OCI-LY7 (cell line): ENCODE measurements at regions not wholly inside any gene's neighbourhood (a gene's known extent, or its start where the extent isn't known, plus 50 kb on each side); places are given as distances from the start of the nearest gene placed in this dataset.

Experiments
- BruUV-seq: library from RNA; stranded (reverse); fragments of 400-500 nt; replicated peaks from 2 replicates; lab custom pipeline; 2021; lab: Mats Ljungman, UMichigan
- CTCF ChIA-PET: fragments of 300-600 bp; sonication (Branson Sonifier 250); formaldehyde crosslinking; loops from one replicate; lab custom pipeline; 2022; ENCODE audit warnings: antibody characterized with exemption; ENCODE audit not compliant: unreplicated experiment; lab: Charles Lee
- POLR2A ChIA-PET: fragments of 300-600 bp; sonication (Branson Sonifier 250); formaldehyde crosslinking; loops from one replicate; lab custom pipeline; 2022; ENCODE audit warnings: antibody characterized with exemption; lab: Charles Lee
- DNase-seq: peaks from one replicate; pipeline ENCODE4 v3.0.0-alpha.2; 2015; ENCODE audit warnings: low spot score
- H2AFZ ChIP-seq: fragments of 200-600 bp; sonication (generic), shearing (Covaris generic); 2 replicates; pipeline ENCODE4 v1.6.1; 2014; ENCODE audit warnings: mild to moderate bottlenecking, antibody characterized with exemption, low read length, moderate library complexity
- H3K27ac ChIP-seq: fragments of 200-600 bp; sonication (generic); 2 replicates; pipeline ENCODE4 v1.5.1; 2014; ENCODE audit warnings: mixed run types, low read depth, mild to moderate bottlenecking, moderate library complexity, low read length, inconsistent platforms; ENCODE audit not compliant: poor library complexity, severe bottlenecking
- H3K36me3 ChIP-seq: fragments of 200-600 bp; sonication (generic); 2 replicates; pipeline ENCODE4 v1.6.1; 2014; ENCODE audit warnings: mild to moderate bottlenecking, antibody characterized with exemption, low read length, moderate library complexity, mixed read lengths; ENCODE audit not compliant: insufficient read depth
- H3K4me1 ChIP-seq: fragments of 200-600 bp; sonication (generic); 2 replicates; pipeline ENCODE4 v1.5.1; 2014; ENCODE audit warnings: mild to moderate bottlenecking, low read length; ENCODE audit not compliant: insufficient read depth, poor library complexity, severe bottlenecking
- H3K4me2 ChIP-seq: fragments of 200-600 bp; sonication (generic); 2 replicates; pipeline ENCODE4 v1.6.1; 2014; ENCODE audit warnings: mild to moderate bottlenecking, low read length
- H3K4me3 ChIP-seq: fragments of 200-600 bp; sonication (generic); 2 replicates; pipeline ENCODE4 v1.5.1; 2014; ENCODE audit warnings: mild to moderate bottlenecking, low read depth, low read length; ENCODE audit not compliant: poor library complexity, severe bottlenecking
- H3K79me2 ChIP-seq: fragments of 200-600 bp; sonication (generic); 2 replicates; pipeline ENCODE4 v1.6.1; 2016; ENCODE audit warnings: low read depth, mild to moderate bottlenecking, low read length, moderate library complexity, mixed read lengths; ENCODE audit not compliant: insufficient read depth
- H3K9me2 ChIP-seq: fragments of 200-600 bp; sonication (generic); 2 replicates; pipeline ENCODE4 v1.6.1; 2016; ENCODE audit warnings: mild to moderate bottlenecking, low read length, mixed read lengths; ENCODE audit not compliant: insufficient read depth
- H3K9me3 ChIP-seq: fragments of 200-600 bp; sonication (generic); 2 replicates; pipeline ENCODE4 v1.6.1; 2014; ENCODE audit warnings: mild to moderate bottlenecking, mixed run types, low read length, mixed read lengths
- H4K20me1 ChIP-seq: fragments of 200-600 bp; sonication (generic); 2 replicates; pipeline ENCODE4 v1.6.1; 2014; ENCODE audit warnings: mild to moderate bottlenecking, antibody characterized with exemption, low read length, moderate library complexity, mixed read lengths; ENCODE audit not compliant: insufficient read depth
- CTCF ChIP-seq: fragments of 200-600 bp; sonication (generic); conservative IDR thresholded peaks from 2 replicates; pipeline ENCODE4 v1.5.1; 2014; ENCODE audit warnings: mild to moderate bottlenecking, antibody characterized with exemption, low read length, moderate library complexity, mixed read lengths
- EZH2phosphoT487 ChIP-seq: fragments of 200-600 bp; sonication (generic); IDR thresholded peaks from 2 replicates; pipeline ENCODE4 v1.6.1; 2018; ENCODE audit warnings: low read depth, borderline replicate concordance, mild to moderate bottlenecking, mixed run types, antibody characterized with exemption, low read length, moderate library complexity, mixed read lengths
- intact Hi-C: fragments of 100-400 bp; cut with micrococcal nuclease; formaldehyde crosslinking; loops from one replicate; pipeline ENCODE4 v1.10.0; 2022; ENCODE audit not compliant: unreplicated experiment

GRCh38 chr5:98690002-98690401, 83.5 kb upstream of the RGMB start:
- Histone ChIP-seq H3K4me3 (no peak overlapping the region), H4K20me1 (no peaks in the 10 kb centered on the region), H3K4me2 (no peak overlapping the region), H3K9me3 (no peaks in the 10 kb centered on the region), H2AFZ (no peak overlapping the region), H3K36me3 (no peaks in the 10 kb centered on the region), H3K27ac (no peak overlapping the region), H3K4me1 (no peaks in the 10 kb centered on the region), H3K9me2 (no peaks in the 10 kb centered on the region), H3K79me2 (no peaks in the 10 kb centered on the region)
- POLR2A ChIA-PET = no interaction called here
- CTCF ChIA-PET = no interaction called here
- DNase-seq = no peak
- TF ChIP-seq CTCF = no peak
- no peak for TF ChIP-seq EZH2phosphoT487
- intact Hi-C loops = no loop called here
- no TSS peak for BruUV-seq

- BruUV-seq = no TSS peak
- TF ChIP-seq EZH2phosphoT487 (no peak), CTCF (no peak)
- no peaks in the 10 kb centered on the region for H3K4me1 ChIP-seq
- intact Hi-C loops = no loop called here
- POLR2A ChIA-PET = interaction anchor here (0.6 kb wide), 1 partner anchor 441 kb away, joined by 3 read pairs; no protein-coding TSS in a partner anchor
- no peaks in the 10 kb centered on the region for H3K9me2 ChIP-seq
- no peaks in the 10 kb centered on the region for H4K20me1 ChIP-seq
- H3K4me3 ChIP-seq = no peak overlapping the region
- H3K79me2 ChIP-seq = no peaks in the 10 kb centered on the region
- H3K4me2 ChIP-seq = no peak overlapping the region
- no peak for DNase-seq
- CTCF ChIA-PET = no interaction called here
- no peaks in the 10 kb centered on the region for H3K36me3 ChIP-seq
- no peaks in the 10 kb centered on the region for H3K9me3 ChIP-seq
- no peak overlapping the region for H3K27ac ChIP-seq
- H2AFZ ChIP-seq = no peak overlapping the region
These were observed 78.6 kb upstream of the RGMB start for GRCh38 chr5:98694902-98695301.

GRCh38 chr5:98698359-98698758, 75.1 kb upstream of the RGMB start:
- no TSS peak for BruUV-seq
- Histone ChIP-seq H2AFZ (no peak overlapping the region), H4K20me1 (no peaks in the 10 kb centered on the region), H3K36me3 (no peaks in the 10 kb centered on the region), H3K27ac (no peak overlapping the region), H3K9me3 (no peaks in the 10 kb centered on the region; the same call in 1 of the 2 replicates), H3K79me2 (no peaks in the 10 kb centered on the region), H3K4me1 (no peaks in the 10 kb centered on the region), H3K4me2 (no peak overlapping the region), H3K9me2 (no peaks in the 10 kb centered on the region), H3K4me3 (no peak overlapping the region)
- intact Hi-C loops = no loop called here
- TF ChIP-seq EZH2phosphoT487 = no peak
- no peak for TF ChIP-seq CTCF
- no peak for DNase-seq
- CTCF ChIA-PET = no interaction called here
- POLR2A ChIA-PET = no interaction called here
